ENCODE measurements at regions not wholly inside any gene's neighbourhood (a gene's known extent, or its start where the extent isn't known, plus 50 kb on each side); places are given as distances from the start of the nearest gene placed in this dataset.

GRCh38 chr12:126789963-126790362, 1477.0 kb upstream of the TMEM132C start:
- TF ChIP-seq CTCF (IDR thresholded peaks at IDR 0.05; ENCODE audit: low read depth, low read length) (no peak), MAX (IDR thresholded peaks at IDR 0.05; ENCODE audit: low read depth, low read length) (no peak)
